H1 (cell line): ENCODE measurements at regions not wholly inside any gene's neighbourhood (a gene's known extent, or its start where the extent isn't known, plus 50 kb on each side); places are given as distances from the start of the nearest gene placed in this dataset.

ENCODE experiments used
- CBX8 ChIP-seq: fragments of 300-800, 300-1000 bp; sonication (generic); IDR thresholded peaks from 2 replicates; pipeline ENCODE4 v1.7.1; 2016; ENCODE audit warnings: low read depth, low read length, borderline replicate concordance
- CEBPB ChIP-seq: IDR thresholded peaks from 2 replicates; pipeline ENCODE4 v1.6.1; 2012; ENCODE audit warnings: low read depth, low read length
- NRF1 ChIP-seq: IDR thresholded peaks from 2 replicates; pipeline ENCODE4 v1.6.1; 2011; ENCODE audit warnings: mild to moderate bottlenecking, low read depth, low read length, improper control_type of control experiment
- TAF7 ChIP-seq: optimal IDR thresholded peaks from 2 replicates; pipeline ENCODE3; 2011; ENCODE audit warnings: low read depth, mild to moderate bottlenecking, inconsistent platforms, low read length, moderate library complexity, borderline replicate concordance
- YY1 ChIP-seq: IDR thresholded peaks from 2 replicates; pipeline ENCODE4 v1.6.1; 2011; ENCODE audit warnings: low read depth, mild to moderate bottlenecking, low read length
- TF ChIP-seq, protein P1 (sequence below), 3 experiments: IDR thresholded peaks; 1 replicate in 2 of 3; 2 replicates in 1 of 3; pipeline versions ENCODE4 v1.5.1 to v1.6.1; 2011; ENCODE audit warnings: low read length in 3 of 3, mild to moderate bottlenecking in 3 of 3, inconsistent platforms in 2 of 3, low read depth in 1 of 3, moderate library complexity in 1 of 3; ENCODE audit not compliant: insufficient read depth in 1 of 3; ENCODE audit errors: control extremely low read depth in 1 of 3

DNA sequence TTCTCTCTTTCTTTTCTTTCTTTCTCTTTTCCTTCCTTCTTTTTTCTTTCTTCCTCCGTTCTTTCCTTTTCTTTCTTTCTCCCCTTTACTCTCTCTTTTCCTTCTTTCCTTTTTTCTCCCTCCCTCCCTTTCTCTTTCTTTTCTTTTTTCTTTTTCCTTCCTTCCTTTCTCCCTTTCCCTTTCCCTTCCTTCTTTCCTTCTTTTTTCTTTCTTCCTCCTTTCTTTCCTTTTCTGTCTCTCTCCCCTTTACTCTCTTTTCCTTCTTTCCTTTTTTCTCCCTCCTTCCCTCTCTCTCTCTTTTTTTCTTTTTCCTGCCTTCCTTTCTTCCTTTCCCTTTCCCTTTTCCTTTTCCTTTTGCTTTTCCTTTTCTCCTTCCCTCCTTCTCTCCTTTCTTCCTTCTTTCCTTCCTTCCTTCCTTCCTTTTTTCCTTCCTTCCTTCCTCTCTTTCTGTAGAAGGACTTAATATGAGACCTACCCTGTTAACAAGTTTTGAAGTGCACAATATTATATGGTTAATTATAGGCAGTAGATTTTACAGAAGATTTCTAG, 142.7 kb upstream of the CD180 start:
- TF ChIP-seq NRF1 (no peak), TAF7 (no peak), CEBPB (no peak), CBX8 (no peak), YY1 (no peak)
- TF ChIP-seq, protein P1, sequence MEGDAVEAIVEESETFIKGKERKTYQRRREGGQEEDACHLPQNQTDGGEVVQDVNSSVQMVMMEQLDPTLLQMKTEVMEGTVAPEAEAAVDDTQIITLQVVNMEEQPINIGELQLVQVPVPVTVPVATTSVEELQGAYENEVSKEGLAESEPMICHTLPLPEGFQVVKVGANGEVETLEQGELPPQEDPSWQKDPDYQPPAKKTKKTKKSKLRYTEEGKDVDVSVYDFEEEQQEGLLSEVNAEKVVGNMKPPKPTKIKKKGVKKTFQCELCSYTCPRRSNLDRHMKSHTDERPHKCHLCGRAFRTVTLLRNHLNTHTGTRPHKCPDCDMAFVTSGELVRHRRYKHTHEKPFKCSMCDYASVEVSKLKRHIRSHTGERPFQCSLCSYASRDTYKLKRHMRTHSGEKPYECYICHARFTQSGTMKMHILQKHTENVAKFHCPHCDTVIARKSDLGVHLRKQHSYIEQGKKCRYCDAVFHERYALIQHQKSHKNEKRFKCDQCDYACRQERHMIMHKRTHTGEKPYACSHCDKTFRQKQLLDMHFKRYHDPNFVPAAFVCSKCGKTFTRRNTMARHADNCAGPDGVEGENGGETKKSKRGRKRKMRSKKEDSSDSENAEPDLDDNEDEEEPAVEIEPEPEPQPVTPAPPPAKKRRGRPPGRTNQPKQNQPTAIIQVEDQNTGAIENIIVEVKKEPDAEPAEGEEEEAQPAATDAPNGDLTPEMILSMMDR (IDR thresholded peaks at IDR 0.05; ENCODE audit: control extremely low read depth in 1 of 3, insufficient read depth in 1 of 3, low read depth in 1 of 3, low read length in 3 of 3) = no peak
